Middle frontal gyrus (tissue), 1 donor: ENCODE measurements at regions not wholly inside any gene's neighbourhood (a gene's known extent, or its start where the extent isn't known, plus 50 kb on each side); places are given as distances from the start of the nearest gene placed in this dataset.
A peak's percentile ranks its signal among the peaks of the same experiment; 100 is the strongest.
"Not testable (repeated sequence)": the region's sequence is repeated elsewhere in the genome, so short reads cannot be mapped to it uniquely, and the experiment has no call there.

ENCODE experiments used
- DNase-seq: peaks from one replicate; pipeline ENCODE4 v3.0.0-alpha.2; 2015; ENCODE audit warnings: low spot score; ENCODE audit errors: extremely low spot score

- DNase-seq = no peak
Measured at GRCh38 chr2:67619204-67619603, 222.1 kb downstream of the ETAA1 start.

GRCh38 chr2:67623741-67624140 lies 226.6 kb downstream of the ETAA1 start:
- not testable (repeated sequence) for DNase-seq

- DNase-seq = no peak
Measured at GRCh38 chr2:67625178-67625577, 228.0 kb downstream of the ETAA1 start.

GRCh38 chr2:67625690-67626475 lies 228.8 kb downstream of the ETAA1 start:
- DNase-seq = no peak

GRCh38 chr2:67626656-67627055 lies 229.5 kb downstream of the ETAA1 start:
- no peak for DNase-seq

- no peak for DNase-seq
Measured at GRCh38 chr2:67627456-67628207, 230.5 kb downstream of the ETAA1 start.

GRCh38 chr2:67628892-67629291 lies 231.8 kb downstream of the ETAA1 start:
- DNase-seq = no peak

GRCh38 chr2:67631483-67631882 lies 234.3 kb downstream of the ETAA1 start:
- no peak for DNase-seq

GRCh38 chr2:67633212-67633856 lies 236.2 kb downstream of the ETAA1 start:
- DNase-seq = no peak

GRCh38 chr2:67638146-67638545 lies 241.0 kb downstream of the ETAA1 start:
- DNase-seq = no peak

- DNase-seq = no peak
Measured at GRCh38 chr2:67641312-67642045, 244.3 kb downstream of the ETAA1 start.

- DNase-seq = no peak
Measured at GRCh38 chr2:67642046-67642382, 244.9 kb downstream of the ETAA1 start.

GRCh38 chr2:67642961-67643360 lies 245.8 kb downstream of the ETAA1 start:
- DNase-seq = no peak

- no peak for DNase-seq
Measured at GRCh38 chr2:67645280-67646138, 248.4 kb downstream of the ETAA1 start.

GRCh38 chr2:67646714-67647333 lies 249.7 kb downstream of the ETAA1 start:
- DNase-seq = no peak

- DNase-seq = no peak
Measured at GRCh38 chr2:67649331-67650261, 252.5 kb downstream of the ETAA1 start.

- DNase-seq = peak; percentile 4
Measured at GRCh38 chr2:67650291-67651133, 253.4 kb downstream of the ETAA1 start.

- no peak for DNase-seq
Measured at GRCh38 chr2:67651565-67651964, 254.4 kb downstream of the ETAA1 start.
